SKM-1 treated with dmso at 0.1 percent for 144 hours (cell line): ENCODE measurements at regions not wholly inside any gene's neighbourhood (a gene's known extent, or its start where the extent isn't known, plus 50 kb on each side); places are given as distances from the start of the nearest gene placed in this dataset.

ENCODE experiments used
- DNase-seq: peaks from one replicate; lab custom pipeline; 2025; ENCODE audit not compliant: unreplicated experiment; lab: John Stamatoyannopoulos, UW

DNA sequence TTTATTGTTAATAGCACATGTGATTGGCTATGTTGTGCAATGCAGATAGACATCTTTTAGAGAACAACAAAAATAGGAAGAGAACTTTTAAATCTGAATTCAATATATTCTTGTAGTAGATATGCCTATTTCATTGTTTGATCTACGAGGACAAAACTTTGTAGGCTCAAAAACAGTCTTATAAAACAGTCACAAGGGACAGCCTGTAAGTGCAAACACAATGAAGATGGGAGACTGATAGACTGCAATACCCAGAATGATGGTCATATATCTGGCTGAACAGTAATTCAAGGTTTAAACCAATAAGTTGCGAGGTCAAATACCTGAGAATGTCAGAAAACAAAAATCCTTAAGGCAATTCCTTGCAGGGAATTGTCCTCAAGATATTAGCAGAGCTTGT, 1342.9 kb upstream of the ADGRB3 start:
- DNase-seq: no peak

DNA sequence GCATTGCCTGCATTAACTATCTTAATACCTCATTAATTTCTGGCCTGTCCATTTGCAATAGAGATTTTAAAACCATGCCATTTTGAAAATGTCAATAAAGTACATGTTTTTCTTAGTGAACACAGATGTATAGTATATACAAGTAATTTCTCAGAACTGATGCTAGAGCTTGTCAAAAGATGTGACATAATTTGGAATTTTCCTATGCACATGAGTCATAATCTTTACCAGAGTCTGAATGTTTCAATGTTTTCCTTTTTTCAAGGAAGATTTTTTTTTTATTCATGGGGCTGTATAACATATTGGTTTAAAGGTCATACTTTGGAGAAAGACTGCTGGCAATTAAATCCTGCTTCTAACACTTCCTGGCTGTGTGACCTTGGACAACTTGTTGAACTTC, 1347.5 kb upstream of the ADGRB3 start:
- DNase-seq: no peak

DNA sequence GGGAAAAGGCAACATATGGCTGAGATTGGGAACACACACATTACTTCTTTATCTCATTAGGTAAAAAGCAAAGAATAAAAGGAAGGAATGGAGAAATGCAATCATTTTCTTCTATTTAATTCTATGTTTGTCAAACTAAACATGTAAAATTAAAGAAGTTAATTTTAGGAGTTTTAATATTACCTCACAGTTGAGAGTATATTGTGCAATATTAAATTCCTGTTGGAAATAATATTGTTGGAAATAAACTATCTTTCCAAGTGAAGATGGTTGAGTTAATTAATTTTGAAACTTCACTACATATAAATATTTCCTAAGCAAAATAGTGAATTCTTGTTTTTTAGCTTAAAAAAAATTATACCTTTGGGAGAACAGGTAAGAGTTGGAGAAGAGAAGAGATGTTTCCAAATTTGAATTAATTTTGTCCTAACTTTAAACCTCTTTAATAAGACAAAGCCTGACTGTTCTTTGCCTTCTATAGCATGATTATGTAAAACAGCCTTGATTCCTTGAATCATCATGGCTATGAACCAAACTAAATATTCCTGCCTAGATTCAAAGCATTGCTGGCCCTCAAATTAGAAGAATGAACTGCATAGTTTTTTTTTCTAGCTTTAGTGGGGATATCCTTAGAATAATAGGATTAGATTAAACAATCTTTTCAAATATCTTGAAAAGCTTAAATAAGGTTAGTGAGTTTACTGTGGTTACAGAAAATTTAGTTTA, 1349.1 kb upstream of the ADGRB3 start:
- no peak for DNase-seq

DNA sequence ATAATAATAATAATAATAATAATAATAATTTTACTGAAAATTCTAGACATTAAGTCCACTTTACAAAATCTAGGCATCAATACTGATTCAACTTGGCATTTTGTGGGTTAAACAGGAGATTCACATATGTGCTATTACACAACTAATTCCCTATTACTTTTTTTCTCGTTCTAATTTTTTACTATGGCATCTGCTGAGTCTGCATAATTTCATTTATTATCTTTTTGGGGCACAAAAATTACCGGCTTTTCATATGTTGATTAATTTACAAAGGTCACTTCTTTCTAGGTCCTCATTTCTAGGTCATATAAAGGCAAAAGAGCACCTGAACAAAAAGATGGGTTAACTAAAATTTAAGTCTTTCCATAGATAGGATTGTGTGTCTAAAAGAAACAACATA, 1357.8 kb upstream of the ADGRB3 start:
- DNase-seq: no peak

DNA sequence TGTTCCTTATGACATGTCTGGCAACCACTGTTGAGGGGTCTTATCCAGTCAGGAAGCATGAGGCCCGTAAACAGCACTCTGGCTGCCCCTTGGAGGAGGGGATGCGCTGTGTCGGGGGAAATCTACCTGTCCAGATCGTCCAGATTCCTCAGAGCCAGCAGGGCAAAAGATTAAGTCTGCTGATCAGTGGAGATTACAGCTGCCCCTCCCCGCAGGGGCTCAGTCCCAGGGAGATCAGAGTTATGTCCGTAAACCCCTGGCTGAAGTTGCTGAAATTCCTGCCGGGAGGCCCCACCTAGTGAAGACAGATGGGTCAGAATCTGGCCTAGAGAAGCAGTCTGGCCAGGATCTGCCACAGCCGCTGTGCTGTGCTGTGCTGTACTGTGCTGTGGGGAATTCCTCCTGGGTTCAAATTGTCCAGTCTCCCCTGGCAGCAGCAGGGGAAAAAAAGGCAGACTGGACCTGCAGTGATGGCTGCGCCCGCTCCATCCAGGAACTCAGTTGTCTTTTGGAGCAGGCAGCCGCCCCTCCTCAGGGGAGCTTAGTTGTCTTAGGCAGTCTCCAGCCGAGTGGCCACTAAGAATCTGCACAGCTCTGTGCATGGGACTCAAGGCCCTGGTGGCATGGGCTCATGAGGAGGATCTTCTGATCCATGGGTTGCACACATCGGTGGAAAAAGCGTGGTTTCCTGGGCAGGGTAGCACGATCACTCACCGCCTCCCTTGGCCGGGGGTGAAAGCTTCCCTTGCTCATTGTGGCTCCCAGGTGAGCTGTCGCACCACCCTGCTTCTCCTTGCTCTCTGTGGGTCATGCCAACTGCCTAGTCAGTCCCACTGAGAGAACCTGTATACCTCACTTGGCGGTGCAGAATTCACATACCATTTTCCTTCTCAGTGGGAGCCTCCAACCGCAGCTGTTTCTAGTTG, 1368.8 kb upstream of the ADGRB3 start:
- no peak for DNase-seq

DNA sequence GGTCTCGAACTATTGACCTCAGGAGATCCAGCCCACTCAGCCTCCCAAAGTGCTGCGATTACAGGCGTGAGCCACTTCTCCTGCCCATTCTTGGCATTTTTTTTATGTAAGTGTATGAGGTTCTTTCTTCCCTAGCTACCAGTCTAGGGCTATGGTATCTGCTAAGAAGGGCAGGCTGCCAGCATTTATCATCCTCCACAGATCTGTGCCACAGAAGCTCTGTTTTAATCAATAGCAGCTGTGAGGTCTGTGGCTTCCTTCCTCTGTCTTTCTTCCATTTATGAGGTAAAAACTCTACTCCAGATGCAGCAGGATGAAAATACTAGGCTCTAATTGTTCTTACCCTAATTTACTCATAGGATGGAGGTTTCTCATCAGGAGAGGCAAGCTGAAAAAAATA, 1382.4 kb upstream of the ADGRB3 start:
- no peak for DNase-seq

DNA sequence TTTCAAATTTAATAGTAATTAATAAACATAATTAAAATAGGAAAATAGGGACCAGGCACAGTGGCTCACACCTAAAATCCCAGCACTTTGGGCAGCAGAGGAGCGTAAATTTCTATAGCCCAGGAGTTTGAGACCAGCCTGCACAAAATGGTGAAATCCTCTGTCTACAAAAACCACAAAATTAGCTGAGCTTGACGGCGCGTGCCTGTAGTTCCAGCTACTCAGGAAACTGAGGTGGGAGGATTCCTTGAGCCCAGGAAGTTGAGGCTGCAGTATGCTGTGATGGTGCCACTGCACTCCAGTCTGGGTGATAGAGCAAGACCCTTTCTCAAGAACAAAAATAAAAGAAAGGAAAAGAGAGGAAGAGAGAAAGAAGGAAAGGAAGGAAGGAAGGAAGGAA, 1387.0 kb upstream of the ADGRB3 start:
- peak; percentile 68 for DNase-seq

DNA sequence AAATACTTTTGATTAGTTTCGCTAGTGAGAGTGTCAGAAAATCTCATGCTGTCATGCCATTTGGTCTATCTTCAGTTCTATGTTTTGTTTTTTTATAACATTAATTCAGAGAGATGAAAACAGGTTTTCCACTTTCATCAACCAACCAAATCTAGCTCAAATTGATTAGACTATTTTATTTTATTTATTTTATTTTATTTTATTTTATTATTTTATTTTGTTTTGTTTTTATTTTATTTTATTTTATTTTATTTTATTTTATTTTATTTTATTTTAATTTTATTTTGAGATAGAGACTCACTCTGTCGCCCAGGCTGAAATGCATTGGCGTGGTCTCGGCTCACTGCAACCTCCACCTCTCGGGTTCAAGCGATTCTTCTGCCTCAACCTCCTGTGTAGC, 1391.0 kb upstream of the ADGRB3 start:
- no peak for DNase-seq

DNA sequence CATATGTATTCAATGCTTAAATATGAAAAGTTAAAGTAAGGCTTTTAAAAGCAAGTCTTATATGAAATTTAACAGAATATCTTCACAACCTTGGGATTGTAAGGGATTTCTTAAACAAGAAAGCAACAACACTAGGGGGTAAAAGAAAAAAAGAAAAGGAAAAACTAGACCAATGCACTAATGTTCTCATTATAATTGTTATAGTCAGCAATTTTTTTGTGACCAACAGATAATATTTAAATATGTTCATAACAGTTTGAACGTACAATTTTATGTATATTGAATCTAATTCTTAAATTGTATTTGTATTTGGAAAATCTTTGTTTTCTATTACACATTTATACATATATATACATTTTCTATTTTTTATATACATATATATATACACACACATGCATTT, 1397.8 kb upstream of the ADGRB3 start:
- no peak for DNase-seq

DNA sequence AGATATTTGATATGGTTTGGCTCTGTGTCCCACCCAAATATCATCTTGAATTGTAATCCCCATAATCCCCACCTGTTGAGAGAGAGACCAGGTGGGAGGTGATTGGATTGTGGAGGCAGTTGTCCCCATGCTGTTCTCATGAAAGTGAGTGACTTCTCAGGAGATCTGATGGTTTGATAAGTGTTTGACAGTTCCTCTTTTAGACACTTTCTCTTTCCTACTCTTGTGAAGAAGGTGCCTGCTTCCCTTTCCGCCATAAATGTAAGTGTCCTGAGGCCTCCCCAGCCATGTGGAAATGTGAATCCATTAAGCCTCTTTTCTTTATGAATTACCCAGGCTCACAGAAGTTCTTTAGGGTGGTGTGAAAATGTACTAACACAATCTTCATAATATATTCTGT, 1404.0 kb upstream of the ADGRB3 start:
- DNase-seq: no peak

DNA sequence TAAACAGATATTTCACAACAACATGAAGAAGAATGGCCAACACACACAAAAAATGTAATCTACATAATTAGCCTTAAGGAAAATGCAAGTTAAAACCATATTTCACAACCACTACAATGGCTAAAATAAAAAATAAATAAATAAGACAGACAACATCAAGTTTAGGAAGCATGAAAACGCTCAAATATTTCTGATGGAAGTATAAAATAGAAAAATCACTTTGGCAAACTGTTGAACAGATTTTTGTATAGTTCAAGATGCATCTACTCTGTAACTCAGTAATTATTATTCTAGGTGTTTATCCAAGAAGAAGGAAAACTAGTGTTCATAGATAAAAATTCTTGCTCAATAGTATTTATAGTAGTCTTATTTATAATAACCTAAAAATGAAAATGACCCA, 1410.1 kb upstream of the ADGRB3 start:
- DNase-seq: no peak

DNA sequence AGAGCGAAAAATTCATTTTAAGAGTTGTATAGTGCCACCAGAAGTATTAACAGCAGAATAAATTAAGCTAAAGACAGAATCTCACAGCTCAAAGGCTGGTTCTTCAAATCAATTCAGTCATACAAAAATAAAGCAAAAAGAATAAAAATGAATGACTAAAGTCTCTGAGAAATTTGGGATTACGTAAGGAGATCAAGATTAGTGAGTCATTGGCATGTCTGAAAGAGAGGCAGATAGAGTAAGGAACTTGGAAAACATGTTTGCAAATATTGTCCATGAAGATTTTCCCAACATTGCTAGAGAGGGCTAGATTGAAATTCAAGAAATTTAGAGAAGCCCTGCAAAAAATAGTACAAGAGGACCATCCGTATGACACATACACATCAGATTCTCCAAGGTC, 1413.9 kb upstream of the ADGRB3 start:
- no peak for DNase-seq

DNA sequence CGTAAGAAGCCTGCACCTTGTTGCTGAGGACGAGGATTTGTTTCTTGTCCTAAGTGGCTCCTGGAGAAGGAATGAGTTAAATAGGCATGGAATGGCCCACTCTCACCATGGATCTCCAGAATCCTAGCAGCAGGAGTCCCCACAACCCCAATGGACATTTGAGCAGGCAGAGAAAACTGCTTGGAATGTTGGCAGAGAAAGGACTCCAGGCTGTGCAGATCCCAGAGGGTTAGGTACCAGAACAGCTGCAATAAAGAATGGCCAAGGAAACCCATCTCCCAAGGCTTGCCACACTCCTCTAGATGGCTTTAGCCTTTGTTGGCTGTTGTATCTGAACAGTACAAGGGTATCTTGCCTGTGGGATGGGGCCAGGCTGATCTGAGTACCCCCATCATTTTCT, 1415.7 kb upstream of the ADGRB3 start:
- no peak for DNase-seq

DNA sequence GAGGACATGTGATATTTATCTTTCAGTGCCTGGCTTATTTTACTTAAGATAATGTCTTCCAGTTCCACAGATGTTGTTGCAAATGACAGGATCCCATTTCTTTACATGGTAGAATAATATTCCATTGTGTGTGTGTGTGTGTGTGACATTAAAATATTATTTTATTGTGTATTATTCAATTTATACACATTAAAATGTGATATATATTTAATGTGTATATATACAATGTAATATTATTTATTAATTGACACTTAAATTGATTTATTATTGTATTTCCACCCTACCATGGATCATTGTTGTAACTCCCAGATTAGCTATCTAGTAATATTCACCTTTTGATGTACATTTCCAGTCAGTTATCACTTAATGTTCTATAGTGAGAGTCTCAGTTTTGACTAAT, 1422.5 kb upstream of the ADGRB3 start:
- no peak for DNase-seq

DNA sequence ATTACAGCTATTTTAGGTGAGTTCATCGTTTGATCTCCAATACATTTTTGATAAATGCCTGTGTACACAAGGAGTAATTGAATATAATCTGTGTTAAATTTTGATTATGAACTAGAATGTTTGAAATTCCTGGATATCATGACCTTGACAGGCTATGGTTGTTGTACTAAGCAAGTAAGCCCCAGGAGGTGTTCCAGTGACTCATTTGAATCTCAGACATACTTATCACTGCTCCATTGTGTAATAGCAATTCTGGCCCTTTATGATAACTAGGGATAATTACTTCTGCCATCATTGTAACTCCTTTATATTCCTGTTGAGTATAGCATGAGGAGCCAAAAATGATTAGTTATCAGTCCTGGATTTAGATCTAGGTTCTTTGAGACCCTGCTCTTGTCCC, 1424.6 kb upstream of the ADGRB3 start:
- no peak for DNase-seq

DNA sequence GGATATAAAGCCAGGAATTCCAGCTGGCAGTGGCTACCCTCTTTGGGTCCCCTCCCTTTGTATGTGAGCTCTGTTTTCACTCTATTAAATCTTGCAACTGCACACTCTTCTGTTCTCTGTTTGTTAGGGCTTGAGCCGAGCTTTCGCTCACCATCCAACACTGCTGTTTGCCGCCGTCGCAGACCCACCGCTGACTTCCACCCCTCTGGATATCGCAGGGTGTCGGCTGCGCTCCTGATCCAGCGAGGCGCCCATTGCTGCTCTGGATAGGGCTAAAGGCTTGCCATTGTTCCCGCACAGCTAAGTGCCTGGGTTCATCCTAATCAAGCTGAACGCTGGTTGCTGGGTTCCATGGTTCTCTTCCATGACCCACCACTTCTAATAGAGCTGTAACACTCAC, 1433.5 kb upstream of the ADGRB3 start:
- no peak for DNase-seq

DNA sequence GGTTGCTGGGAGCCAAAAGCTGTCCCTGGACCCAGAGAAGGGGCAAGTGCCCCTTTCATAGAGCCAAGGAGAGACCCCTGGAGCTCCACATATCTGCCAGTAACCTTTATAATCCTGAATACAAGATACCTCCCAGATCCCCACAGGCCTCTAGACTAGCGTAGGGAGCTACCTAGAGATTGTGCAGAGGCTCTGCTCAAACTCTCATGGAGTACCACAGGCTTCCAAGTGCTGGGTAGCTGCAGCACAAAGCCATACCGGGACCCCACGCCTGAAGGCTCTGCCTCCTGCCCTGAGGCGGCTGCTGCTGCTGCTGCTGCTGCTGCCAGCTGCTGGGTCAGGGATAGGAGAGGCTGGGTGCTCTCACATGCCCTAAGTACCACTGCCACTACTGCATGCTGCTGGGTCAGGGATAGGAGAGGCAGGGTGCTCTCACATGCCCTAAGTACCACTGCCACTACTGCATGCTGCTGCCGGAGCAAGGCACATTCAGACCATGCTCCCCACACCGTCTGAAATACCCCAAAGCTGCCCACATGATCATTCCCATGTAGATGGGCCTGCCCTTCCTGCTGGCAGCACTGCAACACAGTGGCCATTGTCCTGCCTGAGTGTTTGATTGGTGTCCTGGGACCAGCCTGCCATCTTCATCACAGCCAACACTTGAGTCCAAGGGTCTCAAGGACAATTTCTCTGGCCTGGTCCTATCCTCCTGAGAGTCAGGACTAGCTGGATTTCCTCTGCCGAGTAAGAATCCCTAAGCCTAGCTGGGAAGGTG, 1434.3 kb upstream of the ADGRB3 start:
- DNase-seq: no peak

DNA sequence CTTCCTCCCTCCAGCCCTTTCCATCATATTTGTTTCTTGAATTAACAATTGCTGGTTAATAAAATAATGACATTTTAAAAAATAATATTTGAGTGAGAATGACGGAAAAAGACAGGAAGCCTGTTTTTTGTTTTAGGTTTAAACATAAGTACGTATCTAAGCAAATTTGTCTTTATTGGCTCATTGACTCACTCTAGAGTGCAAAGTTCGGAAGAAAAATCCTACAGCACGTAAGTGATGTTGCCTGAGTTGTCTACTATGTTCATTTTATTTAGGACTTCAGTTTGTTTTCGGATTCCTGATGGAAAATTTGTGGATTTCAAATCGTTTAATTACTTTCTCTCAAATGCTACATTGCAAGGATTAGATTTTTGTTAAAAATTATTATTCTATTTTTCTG, 1435.7 kb upstream of the ADGRB3 start:
- no peak for DNase-seq

DNA sequence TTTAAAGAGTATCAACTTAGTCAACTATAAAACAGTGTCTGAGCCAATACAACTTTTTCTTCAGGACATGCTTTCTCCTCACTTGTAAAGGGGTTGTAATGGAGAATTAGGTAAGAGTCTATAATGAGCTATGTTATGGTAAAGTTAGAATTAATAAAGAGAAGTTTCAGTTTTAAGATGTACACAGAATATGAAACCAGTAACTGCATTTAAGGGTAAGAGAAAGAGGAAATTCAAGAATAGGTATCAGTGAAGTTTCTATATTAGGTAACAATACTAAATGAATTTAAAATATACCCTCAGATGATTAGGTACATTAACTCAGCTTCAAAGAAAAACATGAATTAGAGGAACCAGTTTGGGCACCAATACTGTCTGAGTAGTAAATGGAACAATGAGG, 1444.3 kb upstream of the ADGRB3 start:
- no peak for DNase-seq

DNA sequence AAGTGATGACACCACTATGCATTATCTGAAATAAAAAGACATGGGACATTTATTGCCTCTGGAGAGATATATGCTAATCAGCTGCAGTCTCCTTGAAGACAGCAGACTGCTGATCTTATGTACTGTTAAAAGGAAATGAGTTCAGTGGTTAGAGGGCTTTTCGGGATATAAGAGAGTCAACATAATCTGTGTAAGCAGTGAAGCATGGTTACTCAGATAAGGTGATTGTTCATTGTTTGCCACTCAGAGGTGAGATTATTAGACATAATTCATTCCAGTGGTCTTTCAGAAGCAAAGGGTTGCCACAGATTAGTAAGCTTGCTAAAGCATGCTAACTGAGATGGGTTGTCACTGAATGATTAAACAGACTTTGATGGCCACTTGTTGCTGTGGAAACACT, 1450.7 kb upstream of the ADGRB3 start:
- DNase-seq: no peak

DNA sequence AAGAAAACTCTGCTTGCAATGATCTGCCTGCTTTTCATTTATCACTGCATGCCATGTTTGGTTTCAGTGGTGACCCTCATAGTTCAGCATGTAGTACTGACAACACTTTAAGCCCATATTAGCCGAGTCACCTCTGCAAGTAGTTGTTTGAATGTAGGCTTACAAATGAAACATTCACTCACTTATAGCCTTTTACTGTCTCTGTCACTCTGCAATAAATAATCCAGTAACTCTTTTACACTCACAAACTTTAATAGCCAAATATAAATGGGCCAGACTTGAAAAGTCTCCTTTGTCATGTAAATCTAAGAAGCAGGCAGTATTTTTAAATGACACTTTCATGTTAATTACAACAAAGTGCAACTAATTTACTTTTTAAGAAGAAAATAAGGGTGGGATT, 1460.0 kb upstream of the ADGRB3 start:
- no peak for DNase-seq

DNA sequence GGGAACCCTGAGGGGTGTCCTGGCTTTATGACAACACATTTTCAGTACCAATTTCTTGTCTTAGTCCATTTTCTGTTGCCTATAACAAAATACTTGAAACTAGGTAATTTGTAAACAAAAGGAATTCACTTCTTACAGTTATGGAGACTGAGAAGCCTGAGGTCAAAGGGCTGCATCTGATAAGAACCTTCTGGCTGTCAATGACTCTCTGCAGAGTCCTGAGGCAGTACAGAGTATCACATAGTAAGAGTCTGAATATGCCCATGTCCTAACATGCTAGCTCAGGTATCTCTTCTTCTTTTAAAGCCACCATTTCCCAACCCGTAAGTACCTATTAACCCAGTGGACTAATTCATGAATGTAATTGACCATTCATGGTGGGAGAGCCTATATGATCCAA, 1458.6 kb upstream of the EYS start:
- no peak for DNase-seq
